ENCODE measurements at regions not wholly inside any gene's neighbourhood (a gene's known extent, or its start where the extent isn't known, plus 50 kb on each side); places are given as distances from the start of the nearest gene placed in this dataset.

DNA sequence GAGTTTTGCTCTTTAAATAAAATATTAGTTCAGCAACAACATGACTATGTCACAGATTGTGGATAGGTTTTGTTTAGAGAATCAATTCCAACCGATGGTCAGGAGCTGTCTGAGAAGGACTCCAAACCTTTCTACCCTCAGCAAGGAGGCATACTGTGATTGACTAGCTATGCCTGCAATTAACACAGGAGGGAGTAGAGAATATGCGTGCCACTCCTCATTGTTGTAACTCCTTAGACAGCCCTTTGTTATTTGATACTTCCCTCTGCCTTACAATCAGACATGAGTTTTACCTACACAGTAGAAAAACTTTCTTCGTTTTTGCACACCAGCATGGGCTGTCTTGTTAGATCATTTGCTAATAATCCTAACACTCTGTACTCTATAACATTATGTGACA lies 796.5 kb downstream of the PRIM2 start:
- TF ChIP-seq, protein P1, sequence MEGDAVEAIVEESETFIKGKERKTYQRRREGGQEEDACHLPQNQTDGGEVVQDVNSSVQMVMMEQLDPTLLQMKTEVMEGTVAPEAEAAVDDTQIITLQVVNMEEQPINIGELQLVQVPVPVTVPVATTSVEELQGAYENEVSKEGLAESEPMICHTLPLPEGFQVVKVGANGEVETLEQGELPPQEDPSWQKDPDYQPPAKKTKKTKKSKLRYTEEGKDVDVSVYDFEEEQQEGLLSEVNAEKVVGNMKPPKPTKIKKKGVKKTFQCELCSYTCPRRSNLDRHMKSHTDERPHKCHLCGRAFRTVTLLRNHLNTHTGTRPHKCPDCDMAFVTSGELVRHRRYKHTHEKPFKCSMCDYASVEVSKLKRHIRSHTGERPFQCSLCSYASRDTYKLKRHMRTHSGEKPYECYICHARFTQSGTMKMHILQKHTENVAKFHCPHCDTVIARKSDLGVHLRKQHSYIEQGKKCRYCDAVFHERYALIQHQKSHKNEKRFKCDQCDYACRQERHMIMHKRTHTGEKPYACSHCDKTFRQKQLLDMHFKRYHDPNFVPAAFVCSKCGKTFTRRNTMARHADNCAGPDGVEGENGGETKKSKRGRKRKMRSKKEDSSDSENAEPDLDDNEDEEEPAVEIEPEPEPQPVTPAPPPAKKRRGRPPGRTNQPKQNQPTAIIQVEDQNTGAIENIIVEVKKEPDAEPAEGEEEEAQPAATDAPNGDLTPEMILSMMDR (IDR thresholded peaks at IDR 0.05 in 4 of 5, conservative IDR thresholded peaks at IDR 0.05 in 1 of 5) = no peak
- no peak for TF ChIP-seq POLR2A (IDR thresholded peaks at IDR 0.05)

All from gastrocnemius medialis (tissue), 4 donors.